Cardiac fibroblast (primary cell): ENCODE measurements at regions not wholly inside any gene's neighbourhood (a gene's known extent, or its start where the extent isn't known, plus 50 kb on each side); places are given as distances from the start of the nearest gene placed in this dataset.

ENCODE experiments used
- DNase-seq, 2 donors: peaks; one replicate each; pipeline versions ENCODE4 v3.0.0 to v3.0.0-alpha.2; 2010; ENCODE audit warnings: low read depth in 2 of 2
- H3K4me3 ChIP-seq, 2 donors: replicated peaks in 1 of 2; 1 replicate in 1 of 2; 2 replicates in 1 of 2; pipeline ENCODE4 v1.5.1; 2011; ENCODE audit warnings: low read depth in 2 of 2, low read length in 2 of 2, mild to moderate bottlenecking in 2 of 2, moderate library complexity in 1 of 2
- TF ChIP-seq, protein P1 (sequence below): IDR thresholded peaks from one replicate; pipeline ENCODE4 v1.5.1; 2011; ENCODE audit warnings: low read depth, mild to moderate bottlenecking, low read length, inconsistent platforms

DNA sequence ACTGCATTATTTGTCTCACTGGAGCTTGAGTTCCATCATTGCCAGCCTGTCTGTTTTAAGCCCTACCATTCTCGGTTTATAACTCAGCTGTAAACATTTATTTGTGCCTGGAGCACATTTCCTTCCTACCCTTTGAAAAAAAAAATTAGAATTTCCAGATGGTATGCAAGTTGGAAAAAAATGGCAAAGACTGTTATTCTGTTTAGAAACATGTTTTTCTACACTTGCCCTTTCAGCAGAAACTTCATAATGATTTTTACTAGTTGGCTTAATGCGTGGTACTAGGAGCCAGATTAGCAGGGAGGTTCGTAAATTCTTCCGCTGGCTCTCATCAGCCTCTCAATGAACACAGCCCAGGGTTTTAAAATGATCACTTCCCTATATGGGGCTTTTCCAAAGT lies 238.8 kb upstream of the WWC1 start:
- TF ChIP-seq, protein P1, sequence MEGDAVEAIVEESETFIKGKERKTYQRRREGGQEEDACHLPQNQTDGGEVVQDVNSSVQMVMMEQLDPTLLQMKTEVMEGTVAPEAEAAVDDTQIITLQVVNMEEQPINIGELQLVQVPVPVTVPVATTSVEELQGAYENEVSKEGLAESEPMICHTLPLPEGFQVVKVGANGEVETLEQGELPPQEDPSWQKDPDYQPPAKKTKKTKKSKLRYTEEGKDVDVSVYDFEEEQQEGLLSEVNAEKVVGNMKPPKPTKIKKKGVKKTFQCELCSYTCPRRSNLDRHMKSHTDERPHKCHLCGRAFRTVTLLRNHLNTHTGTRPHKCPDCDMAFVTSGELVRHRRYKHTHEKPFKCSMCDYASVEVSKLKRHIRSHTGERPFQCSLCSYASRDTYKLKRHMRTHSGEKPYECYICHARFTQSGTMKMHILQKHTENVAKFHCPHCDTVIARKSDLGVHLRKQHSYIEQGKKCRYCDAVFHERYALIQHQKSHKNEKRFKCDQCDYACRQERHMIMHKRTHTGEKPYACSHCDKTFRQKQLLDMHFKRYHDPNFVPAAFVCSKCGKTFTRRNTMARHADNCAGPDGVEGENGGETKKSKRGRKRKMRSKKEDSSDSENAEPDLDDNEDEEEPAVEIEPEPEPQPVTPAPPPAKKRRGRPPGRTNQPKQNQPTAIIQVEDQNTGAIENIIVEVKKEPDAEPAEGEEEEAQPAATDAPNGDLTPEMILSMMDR, result no peak
- H3K4me3 ChIP-seq, result no peak overlapping the region
- DNase-seq, result no peak

DNA sequence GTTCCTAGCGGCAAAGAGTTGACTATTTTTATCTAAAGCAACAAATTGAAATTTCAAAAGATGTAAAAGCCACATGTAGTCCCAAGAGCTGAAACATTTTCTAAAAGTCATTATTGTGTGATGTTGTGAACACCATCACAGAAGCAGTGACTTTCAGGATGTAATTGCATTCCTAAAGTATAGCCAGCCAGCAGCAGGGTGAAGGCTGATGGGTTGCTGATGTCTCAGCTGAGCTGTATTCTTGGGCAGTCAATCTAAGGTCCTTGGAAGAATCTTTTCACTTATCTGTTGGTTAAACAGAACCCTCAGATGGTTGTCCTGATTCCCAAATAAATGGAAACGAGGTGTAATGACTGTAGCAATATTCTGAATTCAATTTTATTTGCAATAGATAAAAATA lies 237.4 kb upstream of the WWC1 start:
- TF ChIP-seq, protein P1, result no peak
- DNase-seq, result no peak
- H3K4me3 ChIP-seq, result no peak overlapping the region

DNA sequence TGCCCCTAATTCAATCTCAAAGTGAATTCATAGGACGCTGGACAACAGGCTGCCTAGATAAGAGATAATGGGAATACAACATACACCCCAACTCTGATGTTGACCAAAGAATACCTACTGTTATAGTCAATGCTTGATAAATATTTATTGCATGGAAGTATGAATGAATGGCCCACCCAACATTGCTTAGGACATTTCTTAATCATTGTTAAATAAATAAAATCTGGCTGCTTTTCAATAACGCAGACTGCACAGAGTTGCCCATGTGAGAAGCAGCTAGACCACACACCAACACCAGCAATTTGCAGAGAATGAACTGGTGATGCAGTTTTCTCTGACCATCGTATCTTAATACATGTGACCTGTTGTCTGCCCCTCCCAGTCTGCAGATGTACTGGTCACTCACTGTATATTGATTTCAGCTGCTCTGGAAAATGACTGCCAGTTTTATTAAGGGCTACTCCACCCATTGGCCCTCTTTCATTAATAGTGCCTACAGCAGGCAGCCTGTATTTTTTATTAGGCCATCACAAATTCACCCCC lies 236.2 kb upstream of the WWC1 start:
- TF ChIP-seq, protein P1, result no peak
- no peak for DNase-seq
- no peak overlapping the region for H3K4me3 ChIP-seq

DNA sequence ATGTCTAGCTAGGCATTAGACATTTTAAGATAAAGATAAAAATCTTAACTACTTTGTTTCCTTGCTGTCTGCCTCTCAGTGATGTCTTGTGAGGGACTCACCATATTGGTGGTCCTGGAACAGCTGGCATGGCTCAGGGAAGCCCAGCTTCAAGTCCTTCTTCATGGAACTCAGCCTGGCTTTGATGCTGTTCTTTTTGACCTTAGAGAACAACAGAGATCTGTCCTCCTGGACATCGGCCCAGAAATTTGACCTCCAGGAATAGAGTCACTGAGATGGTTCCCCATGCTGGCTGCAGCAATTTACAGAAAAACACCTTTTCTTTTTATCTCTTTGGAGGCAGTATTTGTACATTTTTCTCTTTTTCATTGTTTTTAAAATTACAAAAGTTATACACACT lies 235.5 kb upstream of the WWC1 start:
- TF ChIP-seq, protein P1, result no peak
- no peak overlapping the region for H3K4me3 ChIP-seq
- no peak for DNase-seq

DNA sequence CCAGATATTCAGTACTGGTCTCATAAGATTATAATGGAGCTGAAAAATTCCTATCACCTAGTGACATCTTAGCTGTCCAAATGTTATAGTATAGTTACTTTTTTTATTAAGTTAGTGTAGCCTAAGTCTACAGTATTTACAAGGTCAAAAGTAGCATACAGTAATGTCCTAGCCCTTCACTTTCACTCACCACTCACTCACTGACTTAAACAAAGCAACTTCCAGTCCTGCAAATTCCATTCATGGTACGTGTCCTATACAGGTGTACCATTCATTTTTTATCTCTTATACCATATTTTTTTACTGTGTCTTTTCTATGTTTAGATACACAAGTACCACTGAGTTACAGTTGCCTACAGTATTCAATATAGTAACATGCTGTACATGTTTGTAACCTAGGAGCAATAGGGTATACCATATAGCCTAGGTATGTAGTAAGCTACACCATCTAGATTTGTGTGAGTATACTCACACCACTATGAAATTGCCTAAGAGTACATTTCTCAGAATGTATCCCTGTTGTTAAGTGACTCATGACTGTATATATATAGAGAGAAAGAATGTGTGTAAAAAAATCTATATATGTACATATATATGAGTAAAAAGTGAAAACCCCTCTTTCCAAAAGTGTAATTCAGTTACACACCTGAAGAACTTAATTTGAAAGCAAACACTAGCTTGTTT lies 234.8 kb upstream of the WWC1 start:
- no peak for DNase-seq
- no peak overlapping the region for H3K4me3 ChIP-seq
- TF ChIP-seq, protein P1, result no peak

DNA sequence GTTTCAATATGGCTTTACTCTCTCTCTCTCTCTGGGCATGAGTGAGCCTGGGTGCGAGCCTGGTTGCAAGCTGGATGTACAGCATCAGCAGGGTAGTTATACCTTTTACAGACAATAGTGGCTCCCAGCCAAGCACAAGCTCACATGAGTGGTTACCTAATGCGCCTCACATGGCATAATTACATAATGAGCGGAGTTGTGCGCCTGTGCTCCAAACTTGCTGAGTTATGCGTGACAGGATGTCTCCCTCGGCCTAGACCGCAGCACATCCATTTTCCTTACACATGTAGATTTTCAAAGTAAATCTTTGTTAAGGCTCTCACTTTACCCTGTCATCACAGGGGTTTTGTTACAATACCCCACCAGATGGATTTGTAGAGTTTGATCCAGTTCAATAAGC lies 233.5 kb upstream of the WWC1 start:
- no peak overlapping the region for H3K4me3 ChIP-seq
- TF ChIP-seq, protein P1, result no peak
- DNase-seq, result no peak

DNA sequence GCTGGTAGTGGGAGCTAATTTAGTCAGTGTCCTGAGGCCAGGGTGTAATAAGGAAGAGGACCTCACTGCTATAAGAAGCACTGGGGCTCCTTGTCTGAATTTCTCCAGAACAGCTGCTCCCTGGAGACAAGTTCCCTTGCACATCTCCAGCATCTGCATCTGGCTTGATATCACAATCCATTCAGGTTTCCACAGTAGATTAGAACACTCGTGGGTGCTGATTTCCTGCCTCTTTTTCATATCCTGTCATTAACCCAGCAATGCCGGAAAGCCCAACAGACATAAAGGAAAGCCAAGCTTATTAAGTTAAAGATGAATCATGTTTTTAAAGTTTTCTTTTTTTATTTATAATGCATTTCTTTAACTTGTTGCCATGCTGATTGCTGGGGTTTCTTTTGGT lies 232.3 kb upstream of the WWC1 start:
- TF ChIP-seq, protein P1, result no peak
- no peak overlapping the region for H3K4me3 ChIP-seq
- DNase-seq, result no peak
